K562 (cell line): ENCODE measurements at regions not wholly inside any gene's neighbourhood (a gene's known extent, or its start where the extent isn't known, plus 50 kb on each side); places are given as distances from the start of the nearest gene placed in this dataset.

ENCODE experiments used
- ATAC-seq: fragments of 200-7000 bp; cut with Tn5 transposase; 3 replicates; pipeline ENCODE4 v1.9.1; 2020; ENCODE audit warnings: moderate library complexity
- BruUV-seq: library from RNA; stranded (reverse); fragments of 400-500 nt; replicated peaks from 2 replicates; lab custom pipeline; 2021; lab: Mats Ljungman, UMichigan
- CTCF ChIA-PET: fragments of 300-600 bp; formaldehyde crosslinking; extraction: SDS; loops from one replicate; lab custom pipeline; 2021; ENCODE audit warnings: low intra/inter-chr PET ratio; lab: Yijun Ruan, JAX
- POLR2A ChIA-PET: fragments of 300-600, 350-650 bp; sonication (Branson Sonifier 250); formaldehyde crosslinking; extraction: SDS; loops from one replicate; lab custom pipeline; 2021; ENCODE audit warnings: antibody characterized with exemption, inconsistent platforms; lab: Yijun Ruan, JAX
- DNase-seq, 4 experiments: peaks; one replicate each; pipeline versions ENCODE4 v3.0.0 to v3.0.0-alpha.2; 2011 to 2018; ENCODE audit warnings: low spot score in 3 of 4, mixed read lengths in 3 of 4; ENCODE audit errors: extremely low read depth in 1 of 4
- FAIRE-seq: peaks from 2 replicates; lab custom pipeline; 2011; peaks lifted over from hg19 to GRCh38; lab: Jason Lieb, UNC
- H2AFZ ChIP-seq: 2 replicates; pipeline ENCODE4 v1.6.0; 2011; ENCODE audit warnings: low read depth, low read length, control low read depth, inconsistent platforms
- H3K27ac ChIP-seq: fragments of 200-600 bp; 3 replicates; pipeline ENCODE4 v1.8.0; 2011; ENCODE audit warnings: low read depth, mild to moderate bottlenecking, control low read depth, inconsistent platforms, low read length, moderate library complexity, mixed read lengths; ENCODE audit errors: extremely low read depth
- H3K27me3 ChIP-seq, 2 experiments: fragments of 300-600 bp in 1 of 2; 2 replicates in 1 of 2; 3 replicates in 1 of 2; pipeline versions ENCODE4 v1.6.0 to v1.8.0; 2011; ENCODE audit warnings: inconsistent platforms in 2 of 2, low read length in 2 of 2, mild to moderate bottlenecking in 1 of 2, mixed read lengths in 1 of 2, moderate library complexity in 1 of 2; ENCODE audit not compliant: control insufficient read depth in 2 of 2, insufficient read depth in 2 of 2
- H3K36me3 ChIP-seq: fragments of 300-600 bp; 3 replicates; pipeline ENCODE4 v1.8.0; 2011; ENCODE audit warnings: mild to moderate bottlenecking, low read length, inconsistent platforms; ENCODE audit not compliant: control insufficient read depth, insufficient read depth
- H3K4me1 ChIP-seq, 2 experiments: fragments of 200-600 bp in 1 of 2; replicated peaks in 1 of 2; 2 replicates in 1 of 2; 3 replicates in 1 of 2; pipeline versions ENCODE4 v1.5.1 to v1.8.0; 2011; ENCODE audit warnings: inconsistent platforms in 2 of 2, low read length in 2 of 2, mild to moderate bottlenecking in 1 of 2, mixed read lengths in 1 of 2, moderate library complexity in 1 of 2; ENCODE audit not compliant: control insufficient read depth in 2 of 2, insufficient read depth in 2 of 2
- H3K4me2 ChIP-seq: 2 replicates; pipeline ENCODE4 v1.6.1; 2011; ENCODE audit warnings: low read length, control low read depth, inconsistent platforms, mixed read lengths; ENCODE audit not compliant: insufficient read depth
- H3K4me3 ChIP-seq: fragments of 200-600 bp; sonication (generic), shearing (Covaris generic); 2 replicates; pipeline ENCODE4 v1.5.1; 2016; ENCODE audit warnings: control low read depth, inconsistent platforms
- H3K79me2 ChIP-seq: fragments of 200-600 bp; 3 replicates; pipeline ENCODE4 v1.8.0; 2011; ENCODE audit warnings: low read length, inconsistent platforms; ENCODE audit not compliant: control insufficient read depth, insufficient read depth
- H3K9ac ChIP-seq, 2 experiments: 2 replicates each; pipeline versions ENCODE4 v1.6.0 to v1.6.1; 2011; ENCODE audit warnings: low read depth in 2 of 2, low read length in 2 of 2, control low read depth in 1 of 2, inconsistent platforms in 1 of 2, mild to moderate bottlenecking in 1 of 2, mixed read lengths in 1 of 2; ENCODE audit not compliant: insufficient read depth in 1 of 2
- H3K9me1 ChIP-seq: one replicate; pipeline ENCODE4 v1.6.0; 2011; ENCODE audit warnings: inconsistent platforms, mild to moderate bottlenecking, low read length, moderate library complexity; ENCODE audit not compliant: control insufficient read depth, insufficient read depth
- H3K9me3 ChIP-seq: replicated peaks from 2 replicates; pipeline ENCODE4 v1.5.1; 2011; ENCODE audit warnings: low read depth, low read length, inconsistent platforms; ENCODE audit not compliant: control insufficient read depth, insufficient read depth
- H4K20me1 ChIP-seq: replicated peaks from 2 replicates; pipeline ENCODE4 v1.6.1; 2011; ENCODE audit warnings: low read length, inconsistent platforms, mixed read lengths; ENCODE audit not compliant: control insufficient read depth, insufficient read depth
- BMI1 ChIP-seq: fragments of 150-350 bp; IDR thresholded peaks from 2 replicates; pipeline ENCODE4 v1.6.1; 2014; ENCODE audit warnings: low read length
- CBX2 ChIP-seq: fragments of 200-600 bp; sonication (generic); IDR thresholded peaks from one replicate; pipeline ENCODE4 v1.6.1; 2012; ENCODE audit warnings: mild to moderate bottlenecking, low read length, inconsistent platforms; ENCODE audit not compliant: insufficient read depth, poor library complexity, severe bottlenecking
- GATAD2A ChIP-seq: fragments of 450-650 bp; IDR thresholded peaks from 2 replicates; pipeline ENCODE4 v1.6.1; 2017
- HOMEZ ChIP-seq: fragments of 250-450 bp; sonication (Bioruptor Pico); IDR thresholded peaks from 2 replicates; pipeline ENCODE4 v1.4.0; 2020; ENCODE audit warnings: mild to moderate bottlenecking, moderate library complexity
- KDM4B ChIP-seq, 2 experiments: fragments of 450-650 bp in 1 of 2; sonication (generic) in 1 of 2; IDR thresholded peaks; 2 replicates each; pipeline ENCODE4 v1.6.1; 2016 to 2017; ENCODE audit warnings: borderline replicate concordance in 2 of 2, antibody characterized with exemption in 1 of 2, low read depth in 1 of 2, mild to moderate bottlenecking in 1 of 2
- MYBL2 ChIP-seq, 2 experiments: fragments of 450-650 bp in 1 of 2; sonication (generic) in 1 of 2; formaldehyde crosslinking in 1 of 2; IDR thresholded peaks; 2 replicates each; pipeline versions ENCODE4 v1.6.1 to v1.8.1; 2017 to 2022; ENCODE audit warnings: borderline replicate concordance in 1 of 2, inconsistent platforms in 1 of 2, low read depth in 1 of 2, mild to moderate bottlenecking in 1 of 2, missing genetic modification reagents in 1 of 2, moderate library complexity in 1 of 2
- ZNF124 ChIP-seq: sonication (generic); formaldehyde crosslinking; IDR thresholded peaks from 2 replicates; pipeline ENCODE4 v1.8.1; 2022; ENCODE audit warnings: missing genetic modification reagents
- ZNF140 ChIP-seq: fragments of 250-450 bp; sonication (Bioruptor Pico); IDR thresholded peaks from 2 replicates; pipeline ENCODE4 v1.8.0; 2021; ENCODE audit warnings: moderate library complexity, mild to moderate bottlenecking, inconsistent platforms
- ZNF696 ChIP-seq: fragments of 250-450 bp; sonication (Bioruptor Pico); conservative IDR thresholded peaks from 2 replicates; pipeline ENCODE4 v1.4.0; 2020; ENCODE audit warnings: mild to moderate bottlenecking, moderate library complexity
- WGBS: fragments of 100-300 bp; shearing (Covaris generic); methylation state at CpG from one replicate; pipeline ENCODE4 v1.1.6; 2016; ENCODE audit warnings: low coverage, mixed read lengths; ENCODE audit not compliant: insufficient coverage; ENCODE audit errors: missing lambda C conversion rate; 5-methylcytosine and 5-hydroxymethylcytosine counted together
- in situ Hi-C: fragments of 300-500 bp; cut with MboI; formaldehyde crosslinking; loops from 4 replicates; pipeline ENCODE4 v1.15.0; 2018; ENCODE audit warnings: inconsistent platforms, mixed read lengths
- intact Hi-C: fragments of 100-400 bp; cut with micrococcal nuclease; formaldehyde crosslinking; loops from 2 replicates; pipeline ENCODE4 v1.14.2; 2022
- TF ChIP-seq, protein P1 (sequence below): IDR thresholded peaks from 3 replicates; pipeline ENCODE4 v1.6.1; 2011; ENCODE audit warnings: borderline replicate concordance, mild to moderate bottlenecking, moderate library complexity; ENCODE audit not compliant: insufficient read length; ENCODE audit errors: extremely low read depth

DNA sequence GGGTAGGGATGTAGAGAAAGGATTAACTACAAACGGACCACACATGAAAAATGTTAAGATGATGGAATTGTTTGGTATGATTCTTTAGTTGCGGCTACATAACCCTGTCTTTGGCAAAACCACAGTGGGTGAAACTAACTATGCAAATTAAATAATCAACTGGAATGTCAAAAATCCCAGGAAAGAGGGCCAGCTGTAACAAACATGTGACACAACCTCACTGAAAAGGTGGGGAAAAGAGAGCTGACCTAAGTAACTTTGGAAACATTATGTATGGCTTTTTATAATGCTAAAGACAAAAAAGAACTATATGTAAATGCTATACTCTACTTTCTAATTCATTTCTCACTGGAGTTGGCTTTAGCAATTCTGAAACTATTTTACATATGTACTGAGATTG, 252.0 kb downstream of the MRPS30 start:
- in situ Hi-C loops, result no loop called here
- Histone ChIP-seq H2AFZ (no peak overlapping the region), H4K20me1 (no peaks in the 10 kb centered on the region), H3K4me1 (no peaks in the 10 kb centered on the region), H3K79me2 (no peaks in the 10 kb centered on the region), H3K27ac (no peak overlapping the region), H3K36me3 (no peaks in the 10 kb centered on the region), H3K9ac (no peak overlapping the region), H3K4me2 (no peak overlapping the region), H3K9me1 (no peaks in the 10 kb centered on the region), H3K27me3 (no peaks in the 10 kb centered on the region), H3K4me3 (no peak overlapping the region), H3K9me3 (no peaks in the 10 kb centered on the region)
- intact Hi-C loops, result no loop called here
- DNase-seq, result no peak
- no TSS peak for BruUV-seq
- FAIRE-seq, result no peak
- POLR2A ChIA-PET, result no interaction called here
- CTCF ChIA-PET, result no interaction called here
- no peak for ATAC-seq
- TF ChIP-seq ZNF140 (CRISPR knock-in tag) (no peak), CBX2 (no peak), HOMEZ (no peak), ZNF124 (CRISPR knock-in tag) (no peak), BMI1 (no peak), ZNF696 (no peak), KDM4B (IDR thresholded peaks at IDR 0.05; ENCODE audit: borderline replicate concordance in 2 of 2, low read depth in 1 of 2) (no peak), GATAD2A (no peak), MYBL2 (IDR thresholded peaks at IDR 0.05; ENCODE audit: low read depth) (no peak), MYBL2 (CRISPR knock-in tag; IDR thresholded peaks at IDR 0.05; ENCODE audit: borderline replicate concordance) (no peak)
- TF ChIP-seq, protein P1, sequence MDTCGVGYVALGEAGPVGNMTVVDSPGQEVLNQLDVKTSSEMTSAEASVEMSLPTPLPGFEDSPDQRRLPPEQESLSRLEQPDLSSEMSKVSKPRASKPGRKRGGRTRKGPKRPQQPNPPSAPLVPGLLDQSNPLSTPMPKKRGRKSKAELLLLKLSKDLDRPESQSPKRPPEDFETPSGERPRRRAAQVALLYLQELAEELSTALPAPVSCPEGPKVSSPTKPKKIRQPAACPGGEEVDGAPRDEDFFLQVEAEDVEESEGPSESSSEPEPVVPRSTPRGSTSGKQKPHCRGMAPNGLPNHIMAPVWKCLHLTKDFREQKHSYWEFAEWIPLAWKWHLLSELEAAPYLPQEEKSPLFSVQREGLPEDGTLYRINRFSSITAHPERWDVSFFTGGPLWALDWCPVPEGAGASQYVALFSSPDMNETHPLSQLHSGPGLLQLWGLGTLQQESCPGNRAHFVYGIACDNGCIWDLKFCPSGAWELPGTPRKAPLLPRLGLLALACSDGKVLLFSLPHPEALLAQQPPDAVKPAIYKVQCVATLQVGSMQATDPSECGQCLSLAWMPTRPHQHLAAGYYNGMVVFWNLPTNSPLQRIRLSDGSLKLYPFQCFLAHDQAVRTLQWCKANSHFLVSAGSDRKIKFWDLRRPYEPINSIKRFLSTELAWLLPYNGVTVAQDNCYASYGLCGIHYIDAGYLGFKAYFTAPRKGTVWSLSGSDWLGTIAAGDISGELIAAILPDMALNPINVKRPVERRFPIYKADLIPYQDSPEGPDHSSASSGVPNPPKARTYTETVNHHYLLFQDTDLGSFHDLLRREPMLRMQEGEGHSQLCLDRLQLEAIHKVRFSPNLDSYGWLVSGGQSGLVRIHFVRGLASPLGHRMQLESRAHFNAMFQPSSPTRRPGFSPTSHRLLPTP, result no peak
- WGBS, result 2% methylated on average over 2 of the region's 2 CpGs
